Type B pancreatic cell (in vitro differentiated cells): ENCODE measurements at regions not wholly inside any gene's neighbourhood (a gene's known extent, or its start where the extent isn't known, plus 50 kb on each side); places are given as distances from the start of the nearest gene placed in this dataset.

Experiments used
- DNase-seq: peaks from one replicate; pipeline ENCODE4 v3.0.0; 2021; ENCODE audit warnings: mixed read lengths; ENCODE audit not compliant: unreplicated experiment; ENCODE audit errors: extremely low spot score
- H3K27ac Mint-ChIP-seq: 2 replicates; pipeline ENCODE4 v1.8.0; 2021; ENCODE audit warnings: mild to moderate bottlenecking, mixed read lengths
- H3K27me3 Mint-ChIP-seq: 2 replicates; pipeline ENCODE4 v1.8.0; 2021; ENCODE audit warnings: mixed read lengths
- H3K36me3 Mint-ChIP-seq: 2 replicates; pipeline ENCODE4 v1.8.0; 2021; ENCODE audit warnings: mixed read lengths
- H3K4me1 Mint-ChIP-seq: one replicate; pipeline ENCODE4 v1.8.0; 2021; ENCODE audit warnings: mixed read lengths; ENCODE audit not compliant: unreplicated experiment
- H3K4me3 Mint-ChIP-seq: 2 replicates; pipeline ENCODE4 v1.8.0; 2021; ENCODE audit warnings: mild to moderate bottlenecking, mixed read lengths
- H3K9me3 Mint-ChIP-seq: 2 replicates; pipeline ENCODE4 v1.8.0; 2021; ENCODE audit warnings: mixed read lengths
- TF ChIP-seq, protein P1 (sequence below): fragments of 200-600 bp; sonication (generic); conservative IDR thresholded peaks from 2 replicates; pipeline ENCODE4 v1.5.0; 2021; ENCODE audit warnings: antibody characterized with exemption, mild to moderate bottlenecking

DNA sequence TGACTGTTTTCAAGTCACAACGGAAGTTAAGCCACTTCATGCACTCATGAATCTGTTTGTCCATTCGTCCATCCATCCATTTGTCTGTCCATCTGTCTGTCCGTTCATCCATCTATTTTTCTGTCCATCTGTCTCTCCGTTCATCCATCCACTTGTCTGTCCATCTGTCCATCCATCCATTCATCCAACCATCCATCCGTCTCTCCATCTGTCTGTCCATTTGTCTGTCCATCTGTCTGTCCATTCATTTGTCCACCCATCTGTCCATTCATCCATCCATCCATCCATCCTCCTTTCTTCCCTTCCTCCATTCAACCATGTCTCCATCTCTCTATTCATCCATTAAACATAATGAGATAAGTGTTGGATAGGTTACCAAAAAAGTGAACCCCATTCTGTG lies 123.5 kb upstream of the UQCRFS1 start:
- peaks cover 7% of the 10 kb centered on the region for H3K27me3 Mint-ChIP-seq
- no peaks in the 10 kb centered on the region for H3K9me3 Mint-ChIP-seq
- TF ChIP-seq, protein P1, sequence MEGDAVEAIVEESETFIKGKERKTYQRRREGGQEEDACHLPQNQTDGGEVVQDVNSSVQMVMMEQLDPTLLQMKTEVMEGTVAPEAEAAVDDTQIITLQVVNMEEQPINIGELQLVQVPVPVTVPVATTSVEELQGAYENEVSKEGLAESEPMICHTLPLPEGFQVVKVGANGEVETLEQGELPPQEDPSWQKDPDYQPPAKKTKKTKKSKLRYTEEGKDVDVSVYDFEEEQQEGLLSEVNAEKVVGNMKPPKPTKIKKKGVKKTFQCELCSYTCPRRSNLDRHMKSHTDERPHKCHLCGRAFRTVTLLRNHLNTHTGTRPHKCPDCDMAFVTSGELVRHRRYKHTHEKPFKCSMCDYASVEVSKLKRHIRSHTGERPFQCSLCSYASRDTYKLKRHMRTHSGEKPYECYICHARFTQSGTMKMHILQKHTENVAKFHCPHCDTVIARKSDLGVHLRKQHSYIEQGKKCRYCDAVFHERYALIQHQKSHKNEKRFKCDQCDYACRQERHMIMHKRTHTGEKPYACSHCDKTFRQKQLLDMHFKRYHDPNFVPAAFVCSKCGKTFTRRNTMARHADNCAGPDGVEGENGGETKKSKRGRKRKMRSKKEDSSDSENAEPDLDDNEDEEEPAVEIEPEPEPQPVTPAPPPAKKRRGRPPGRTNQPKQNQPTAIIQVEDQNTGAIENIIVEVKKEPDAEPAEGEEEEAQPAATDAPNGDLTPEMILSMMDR, result no peak
- H3K4me3 Mint-ChIP-seq, result no peak overlapping the region
- no peaks in the 10 kb centered on the region for H3K36me3 Mint-ChIP-seq
- no peaks in the 10 kb centered on the region for H3K4me1 Mint-ChIP-seq
- no peak overlapping the region for H3K27ac Mint-ChIP-seq
- DNase-seq, result no peak

DNA sequence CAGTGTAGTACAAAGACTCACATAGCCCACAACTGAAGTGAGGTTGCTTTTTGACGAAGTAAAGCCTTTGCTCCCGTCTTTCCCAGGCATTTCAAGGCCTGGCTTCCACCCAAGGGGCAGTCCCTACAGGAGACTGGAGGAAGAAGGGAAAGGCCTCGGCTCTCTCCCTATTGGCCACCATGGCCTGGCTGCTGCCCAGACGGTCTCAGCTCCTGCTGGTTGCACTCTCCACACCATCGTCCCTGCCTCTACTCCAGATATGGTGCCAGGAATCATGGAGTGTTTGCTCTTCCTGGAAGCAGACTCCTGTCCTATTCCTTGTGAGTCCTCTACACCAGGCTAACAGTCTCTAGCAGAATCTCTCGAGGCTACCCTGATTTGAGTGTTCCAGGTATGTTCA lies 124.1 kb upstream of the UQCRFS1 start:
- TF ChIP-seq, protein P1, result no peak

DNA sequence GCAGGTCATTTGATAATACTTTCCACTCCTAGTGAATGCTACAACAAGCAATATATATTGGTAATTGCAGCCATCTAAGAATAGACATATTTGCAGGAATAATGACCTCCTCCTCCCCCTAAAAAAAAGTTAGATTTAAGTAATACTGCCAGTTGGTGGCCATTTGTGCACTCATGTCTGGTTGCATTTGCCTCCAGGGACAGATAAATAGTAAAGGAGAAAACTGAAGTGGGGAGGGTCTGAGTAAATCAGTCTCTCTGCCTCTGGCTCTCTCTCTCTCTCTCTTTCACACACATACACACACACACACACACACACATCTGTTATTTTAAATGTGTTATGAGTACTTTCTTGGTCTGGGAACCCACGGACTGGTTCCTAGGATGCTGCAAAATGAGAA lies 125.5 kb upstream of the UQCRFS1 start:
- Mint-ChIP-seq H3K4me1 (no peaks in the 10 kb centered on the region), H3K4me3 (no peak overlapping the region), H3K27me3 (peaks cover 4% of the 10 kb centered on the region), H3K36me3 (no peaks in the 10 kb centered on the region), H3K27ac (no peak overlapping the region), H3K9me3 (no peaks in the 10 kb centered on the region)
- no peak for DNase-seq
- TF ChIP-seq, protein P1, result no peak

More for the DNA sequence above, 124.1 kb upstream of the UQCRFS1 start:
- H3K27ac Mint-ChIP-seq, result no peak overlapping the region
- no peaks in the 10 kb centered on the region for H3K9me3 Mint-ChIP-seq
- no peaks in the 10 kb centered on the region for H3K36me3 Mint-ChIP-seq
- no peaks in the 10 kb centered on the region for H3K4me1 Mint-ChIP-seq
- peaks cover 7% of the 10 kb centered on the region for H3K27me3 Mint-ChIP-seq
- H3K4me3 Mint-ChIP-seq, result no peak overlapping the region
- DNase-seq, result no peak

DNA sequence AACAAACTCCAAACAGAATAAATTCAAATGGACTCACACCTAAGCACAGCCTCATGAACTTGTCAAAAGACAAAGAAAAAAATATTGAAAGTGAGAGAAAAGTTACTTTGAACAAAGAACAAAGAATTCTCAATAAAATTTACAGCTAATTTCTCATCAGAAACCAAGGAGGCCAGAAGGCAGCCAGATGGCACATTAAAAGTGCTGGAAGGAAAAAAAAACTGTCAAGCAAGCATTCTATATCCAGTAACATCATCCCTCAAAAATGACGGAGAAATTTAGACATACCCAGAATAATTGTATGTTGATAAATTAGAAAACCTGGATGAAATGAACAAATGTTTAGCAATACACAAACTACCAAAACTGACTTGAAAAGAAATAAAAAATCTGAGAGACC lies 129.8 kb upstream of the UQCRFS1 start:
- Mint-ChIP-seq H3K4me1 (no peaks in the 10 kb centered on the region), H3K9me3 (no peaks in the 10 kb centered on the region), H3K4me3 (no peak overlapping the region), H3K27me3 (no peaks in the 10 kb centered on the region), H3K36me3 (no peaks in the 10 kb centered on the region), H3K27ac (no peak overlapping the region)
- TF ChIP-seq, protein P1, result no peak
- no peak for DNase-seq

DNA sequence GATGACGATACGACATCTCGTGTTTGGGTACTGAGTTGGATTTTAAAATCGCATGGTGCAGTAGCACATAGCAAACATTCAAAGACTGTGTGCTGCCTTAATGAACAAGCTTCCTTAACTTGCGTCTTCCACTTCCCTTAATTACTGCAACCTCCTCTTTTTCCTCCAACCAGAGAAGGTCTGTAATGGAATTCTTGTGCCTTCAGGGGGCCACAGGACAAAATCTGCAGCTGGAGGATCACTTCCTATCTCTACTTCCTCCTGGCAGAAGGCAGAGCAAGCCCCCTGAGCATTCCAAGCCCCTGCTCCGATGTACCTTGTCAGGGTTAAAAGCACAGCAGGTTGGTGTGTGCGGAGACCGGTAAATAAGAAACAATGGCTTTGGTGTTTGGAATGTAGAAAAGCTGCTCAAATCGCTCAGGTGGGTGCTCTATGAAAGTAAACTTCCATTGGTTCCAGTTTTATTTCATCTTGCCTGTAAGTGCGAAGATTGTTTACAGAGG lies 151.3 kb upstream of the UQCRFS1 start:
- H3K27me3 Mint-ChIP-seq, result peaks cover 58% of the 10 kb centered on the region
- no peaks in the 10 kb centered on the region for H3K9me3 Mint-ChIP-seq
- DNase-seq, result peak; percentile 24
- no peak overlapping the region for H3K27ac Mint-ChIP-seq
- peaks cover 7% of the 10 kb centered on the region for H3K4me1 Mint-ChIP-seq
- H3K36me3 Mint-ChIP-seq, result no peaks in the 10 kb centered on the region
- TF ChIP-seq, protein P1, result no peak
- no peak overlapping the region for H3K4me3 Mint-ChIP-seq

DNA sequence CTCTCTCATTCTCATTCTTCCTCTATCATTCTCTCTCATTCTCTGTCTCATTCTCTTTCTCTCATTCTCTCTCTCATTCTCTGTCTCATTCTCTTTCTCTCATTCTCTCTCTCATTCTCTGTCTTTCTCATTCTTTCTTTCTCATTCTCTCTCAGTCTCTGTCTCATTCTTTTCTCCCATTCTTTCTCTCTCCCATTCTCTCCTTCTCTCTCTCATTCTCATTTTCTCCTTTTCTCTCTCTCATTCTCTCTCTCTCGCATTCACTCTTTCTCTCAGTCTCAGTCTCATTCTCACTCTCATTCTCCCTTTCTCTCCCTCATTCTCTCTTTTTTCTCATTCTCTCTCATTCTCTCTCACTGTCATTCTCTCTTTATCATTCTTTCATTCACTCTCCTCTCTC lies 152.0 kb upstream of the UQCRFS1 start:
- TF ChIP-seq, protein P1, result no peak
- DNase-seq, result no peak
- Mint-ChIP-seq H3K27ac (no peak overlapping the region), H3K4me3 (no peak overlapping the region), H3K9me3 (no peaks in the 10 kb centered on the region), H3K36me3 (no peaks in the 10 kb centered on the region), H3K4me1 (peaks cover 7% of the 10 kb centered on the region), H3K27me3 (peaks cover 64% of the 10 kb centered on the region)
